Vagina (tissue), 2 donors: ENCODE measurements at regions not wholly inside any gene's neighbourhood (a gene's known extent, or its start where the extent isn't known, plus 50 kb on each side); places are given as distances from the start of the nearest gene placed in this dataset.
A peak's percentile ranks its signal among the peaks of the same experiment; 100 is the strongest.

Experiments
- DNase-seq, 2 donors: peaks; one replicate each; pipeline ENCODE4 v3.0.0-alpha.2; 2017; ENCODE audit errors: extremely low spot score in 2 of 2
- H3K27ac ChIP-seq: fragments of 200-600 bp; sonication (generic); one replicate; pipeline ENCODE4 v1.5.1; 2019
- H3K27me3 ChIP-seq: fragments of 200-600 bp; sonication (generic); one replicate; pipeline ENCODE4 v1.5.1; 2019
- H3K36me3 ChIP-seq, 2 donors: fragments of 200-600 bp; sonication (generic); one replicate each; pipeline ENCODE4 v1.5.1; 2017 to 2019
- H3K4me1 ChIP-seq: fragments of 200-600 bp; sonication (generic); one replicate; pipeline ENCODE4 v1.5.1; 2019
- H3K4me3 ChIP-seq, 2 donors: fragments of 200-600 bp; sonication (generic); 1 replicate in 1 of 2; 2 replicates in 1 of 2; pipeline ENCODE4 v1.5.1; 2016 to 2019
- H3K9me3 ChIP-seq: fragments of 200-600 bp; sonication (generic); one replicate; pipeline ENCODE4 v1.5.1; 2019
- POLR2A ChIP-seq, 2 donors: fragments of 450-650 bp; IDR thresholded peaks; one replicate each; pipeline ENCODE4 v1.6.1; 2017; ENCODE audit warnings: antibody characterized with exemption in 2 of 2, mild to moderate bottlenecking in 2 of 2, moderate library complexity in 2 of 2
- POLR2AphosphoS5 ChIP-seq, 2 donors: sonication (generic); formaldehyde crosslinking; IDR thresholded peaks; one replicate each; pipeline ENCODE4 v1.9.0; 2017; ENCODE audit warnings: antibody characterized with exemption in 2 of 2, mild to moderate bottlenecking in 2 of 2, low read depth in 1 of 2; ENCODE audit not compliant: insufficient read depth in 1 of 2
- intact Hi-C: fragments of 100-400 bp; cut with DNase I; formaldehyde crosslinking; loops from one replicate; pipeline ENCODE4 v1.15.1; 2023
- TF ChIP-seq, protein P1 (sequence below), 3 experiments: fragments of 450-650 bp in 2 of 3; fragments of 200-600 bp in 1 of 3; sonication (generic) in 1 of 3; IDR thresholded peaks; one replicate each; pipeline ENCODE4 v1.5.1; 2017 to 2019; ENCODE audit warnings: antibody characterized with exemption in 3 of 3, mild to moderate bottlenecking in 2 of 3, moderate library complexity in 2 of 3

GRCh38 chr18:43866696-43867095 lies 589.4 kb upstream of the SYT4 start:
- DNase-seq: no peak
- intact Hi-C loops: no loop called here
- Histone ChIP-seq H3K36me3 (no peaks in the 10 kb centered on the region), H3K27ac (no peak overlapping the region), H3K4me3 (no peak overlapping the region), H3K4me1 (peaks cover 15% of the 10 kb centered on the region), H3K9me3 (no peaks in the 10 kb centered on the region), H3K27me3 (no peaks in the 10 kb centered on the region)
- TF ChIP-seq, protein P1, sequence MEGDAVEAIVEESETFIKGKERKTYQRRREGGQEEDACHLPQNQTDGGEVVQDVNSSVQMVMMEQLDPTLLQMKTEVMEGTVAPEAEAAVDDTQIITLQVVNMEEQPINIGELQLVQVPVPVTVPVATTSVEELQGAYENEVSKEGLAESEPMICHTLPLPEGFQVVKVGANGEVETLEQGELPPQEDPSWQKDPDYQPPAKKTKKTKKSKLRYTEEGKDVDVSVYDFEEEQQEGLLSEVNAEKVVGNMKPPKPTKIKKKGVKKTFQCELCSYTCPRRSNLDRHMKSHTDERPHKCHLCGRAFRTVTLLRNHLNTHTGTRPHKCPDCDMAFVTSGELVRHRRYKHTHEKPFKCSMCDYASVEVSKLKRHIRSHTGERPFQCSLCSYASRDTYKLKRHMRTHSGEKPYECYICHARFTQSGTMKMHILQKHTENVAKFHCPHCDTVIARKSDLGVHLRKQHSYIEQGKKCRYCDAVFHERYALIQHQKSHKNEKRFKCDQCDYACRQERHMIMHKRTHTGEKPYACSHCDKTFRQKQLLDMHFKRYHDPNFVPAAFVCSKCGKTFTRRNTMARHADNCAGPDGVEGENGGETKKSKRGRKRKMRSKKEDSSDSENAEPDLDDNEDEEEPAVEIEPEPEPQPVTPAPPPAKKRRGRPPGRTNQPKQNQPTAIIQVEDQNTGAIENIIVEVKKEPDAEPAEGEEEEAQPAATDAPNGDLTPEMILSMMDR (IDR thresholded peaks at IDR 0.05): no peak
- TF ChIP-seq POLR2A (IDR thresholded peaks at IDR 0.05): no peak
- no peak for TF ChIP-seq POLR2AphosphoS5 (IDR thresholded peaks at IDR 0.05; ENCODE audit: insufficient read depth in 1 of 2, low read depth in 1 of 2)

- intact Hi-C loops: no loop called here
- no peaks in the 10 kb centered on the region for H3K36me3 ChIP-seq
- no peak overlapping the region for H3K4me3 ChIP-seq
- no peak for DNase-seq
- peaks cover 15% of the 10 kb centered on the region for H3K4me1 ChIP-seq
- TF ChIP-seq, protein P1 (IDR thresholded peaks at IDR 0.05): no peak
- TF ChIP-seq POLR2A (IDR thresholded peaks at IDR 0.05) (no peak), POLR2AphosphoS5 (IDR thresholded peaks at IDR 0.05; ENCODE audit: insufficient read depth in 1 of 2, low read depth in 1 of 2) (no peak)
- H3K9me3 ChIP-seq: no peaks in the 10 kb centered on the region
- no peak overlapping the region for H3K27ac ChIP-seq
- no peaks in the 10 kb centered on the region for H3K27me3 ChIP-seq
Measured at GRCh38 chr18:43868497-43868995, 591.3 kb upstream of the SYT4 start.

GRCh38 chr18:43869451-43870008 lies 592.2 kb upstream of the SYT4 start:
- TF ChIP-seq POLR2A (IDR thresholded peaks at IDR 0.05) (no peak), POLR2AphosphoS5 (IDR thresholded peaks at IDR 0.05; ENCODE audit: insufficient read depth in 1 of 2, low read depth in 1 of 2) (no peak)
- TF ChIP-seq, protein P1 (IDR thresholded peaks at IDR 0.05): no peak
- Histone ChIP-seq H3K9me3 (no peaks in the 10 kb centered on the region), H3K4me1 (peaks cover 15% of the 10 kb centered on the region), H3K27ac (no peak overlapping the region), H3K27me3 (no peaks in the 10 kb centered on the region), H3K4me3 (no peak overlapping the region), H3K36me3 (no peaks in the 10 kb centered on the region)
- intact Hi-C loops: no loop called here
- DNase-seq: no peak

DNA sequence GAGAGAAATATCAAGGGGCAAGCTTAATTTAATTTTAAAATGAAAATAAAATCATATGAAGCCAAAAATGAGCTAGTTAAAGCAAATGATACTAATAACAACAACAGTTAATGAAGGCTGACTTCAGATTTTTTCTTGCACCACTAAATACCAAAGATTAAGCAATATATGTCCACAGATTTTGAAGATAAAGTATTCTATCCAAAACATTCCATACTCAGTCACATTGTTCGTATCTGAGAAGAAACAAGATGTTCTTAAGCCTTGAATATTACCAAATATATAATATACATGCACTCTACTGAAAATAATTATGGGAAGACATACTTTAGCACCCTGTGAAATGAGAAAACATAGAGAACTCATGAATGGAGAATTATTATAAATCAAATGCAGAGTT lies 593.3 kb upstream of the SYT4 start:
- DNase-seq: no peak
- no peaks in the 10 kb centered on the region for H3K9me3 ChIP-seq
- peaks cover 15% of the 10 kb centered on the region for H3K4me1 ChIP-seq
- TF ChIP-seq, protein P1 (IDR thresholded peaks at IDR 0.05): no peak
- no peak overlapping the region for H3K27ac ChIP-seq
- H3K36me3 ChIP-seq: no peaks in the 10 kb centered on the region
- intact Hi-C loops: no loop called here
- no peak overlapping the region for H3K4me3 ChIP-seq
- no peaks in the 10 kb centered on the region for H3K27me3 ChIP-seq

GRCh38 chr18:43875511-43875910 lies 598.2 kb upstream of the SYT4 start:
- H3K27ac ChIP-seq: peak overlapping the region; percentile 56
- intact Hi-C loops: no loop called here
- TF ChIP-seq, protein P1 (IDR thresholded peaks at IDR 0.05): no peak
- TF ChIP-seq POLR2AphosphoS5 (IDR thresholded peaks at IDR 0.05; ENCODE audit: insufficient read depth in 1 of 2, low read depth in 1 of 2) (no peak), POLR2A (IDR thresholded peaks at IDR 0.05) (no peak)
- H3K4me3 ChIP-seq: no peak overlapping the region
- H3K27me3 ChIP-seq: no peaks in the 10 kb centered on the region
- no peaks in the 10 kb centered on the region for H3K36me3 ChIP-seq
- peaks cover 12% of the 10 kb centered on the region for H3K4me1 ChIP-seq
- no peaks in the 10 kb centered on the region for H3K9me3 ChIP-seq
- DNase-seq: no peak
